IPS-20b (cell line): ENCODE measurements at regions not wholly inside any gene's neighbourhood (a gene's known extent, or its start where the extent isn't known, plus 50 kb on each side); places are given as distances from the start of the nearest gene placed in this dataset.

ENCODE experiments used
- H3K27ac ChIP-seq: one replicate; pipeline ENCODE4 v1.5.1; 2013; ENCODE audit warnings: low read length
- H3K27me3 ChIP-seq: 2 replicates; pipeline ENCODE4 v1.6.1; 2013; ENCODE audit warnings: mild to moderate bottlenecking, low read length, inconsistent platforms; ENCODE audit not compliant: insufficient read depth
- H3K36me3 ChIP-seq: 2 replicates; pipeline ENCODE4 v1.6.1; 2013; ENCODE audit warnings: low read depth, mild to moderate bottlenecking, inconsistent platforms, low read length, moderate library complexity; ENCODE audit not compliant: insufficient read depth
- H3K4me1 ChIP-seq: 2 replicates; pipeline ENCODE4 v1.6.1; 2013; ENCODE audit warnings: mild to moderate bottlenecking, control low read depth, inconsistent platforms, low read length, moderate library complexity; ENCODE audit not compliant: insufficient read depth
- H3K4me3 ChIP-seq: 2 replicates; pipeline ENCODE4 v1.5.1; 2013; ENCODE audit warnings: mild to moderate bottlenecking, low read length, inconsistent platforms
- H3K9ac ChIP-seq: 2 replicates; pipeline ENCODE4 v1.6.1; 2013; ENCODE audit warnings: low read depth, mild to moderate bottlenecking, inconsistent platforms, low read length, moderate library complexity
- H3K9me3 ChIP-seq: 2 replicates; pipeline ENCODE4 v1.6.1; 2013; ENCODE audit warnings: mild to moderate bottlenecking, low read depth, low read length, inconsistent platforms; ENCODE audit not compliant: insufficient read depth

GRCh38 chr12:92551210-92551609 lies 151.6 kb upstream of the PLEKHG7 start:
- H3K27me3 ChIP-seq: no peaks in the 10 kb centered on the region
- no peak overlapping the region for H3K27ac ChIP-seq
- no peaks in the 10 kb centered on the region for H3K9me3 ChIP-seq
- H3K4me1 ChIP-seq: 0 out of 2 replicates have a peak, but pooled peaks cover 1% of the 10 kb centered on the region
- H3K4me3 ChIP-seq: no peak overlapping the region
- H3K36me3 ChIP-seq: no peaks in the 10 kb centered on the region
- H3K9ac ChIP-seq: no peak overlapping the region

- H3K36me3 ChIP-seq: no peaks in the 10 kb centered on the region
- no peaks in the 10 kb centered on the region for H3K9me3 ChIP-seq
- H3K4me1 ChIP-seq: 0 out of 2 replicates have a peak, but pooled peaks cover 3% of the 10 kb centered on the region
- no peak overlapping the region for H3K9ac ChIP-seq
- no peak overlapping the region for H3K27ac ChIP-seq
- H3K27me3 ChIP-seq: no peaks in the 10 kb centered on the region
- H3K4me3 ChIP-seq: no peak overlapping the region
Observed at GRCh38 chr12:92550661-92551060, 152.1 kb upstream of the PLEKHG7 start.

- H3K4me1 ChIP-seq: 0 out of 2 replicates have a peak, but pooled peaks cover 3% of the 10 kb centered on the region
- H3K27ac ChIP-seq: no peak overlapping the region
Observed at GRCh38 chr12:92550254-92550653, 152.5 kb upstream of the PLEKHG7 start.

GRCh38 chr12:92549516-92549915 lies 153.3 kb upstream of the PLEKHG7 start:
- Histone ChIP-seq H3K4me1 (0 out of 2 replicates have a peak, but pooled peaks cover 3% of the 10 kb centered on the region), H3K9ac (no peak overlapping the region), H3K36me3 (no peaks in the 10 kb centered on the region), H3K4me3 (no peak overlapping the region), H3K27me3 (no peaks in the 10 kb centered on the region), H3K27ac (no peak overlapping the region), H3K9me3 (no peaks in the 10 kb centered on the region)

More at GRCh38 chr12:92550254-92550653, 152.5 kb upstream of the PLEKHG7 start:
- no peak overlapping the region for H3K4me3 ChIP-seq
- H3K36me3 ChIP-seq: no peaks in the 10 kb centered on the region
- H3K9ac ChIP-seq: no peak overlapping the region
- no peaks in the 10 kb centered on the region for H3K27me3 ChIP-seq
- no peaks in the 10 kb centered on the region for H3K9me3 ChIP-seq

- H3K4me3 ChIP-seq: no peak overlapping the region
- H3K9me3 ChIP-seq: no peaks in the 10 kb centered on the region
- H3K36me3 ChIP-seq: no peaks in the 10 kb centered on the region
- H3K27me3 ChIP-seq: no peaks in the 10 kb centered on the region
- no peak overlapping the region for H3K27ac ChIP-seq
- no peak overlapping the region for H3K9ac ChIP-seq
- H3K4me1 ChIP-seq: 0 out of 2 replicates have a peak, but pooled peaks cover 3% of the 10 kb centered on the region
Observed at GRCh38 chr12:92547906-92548305, 154.9 kb upstream of the PLEKHG7 start.

- no peak overlapping the region for H3K4me3 ChIP-seq
- no peaks in the 10 kb centered on the region for H3K9me3 ChIP-seq
- H3K27me3 ChIP-seq: no peaks in the 10 kb centered on the region
- no peak overlapping the region for H3K27ac ChIP-seq
- 0 out of 2 replicates have a peak, but pooled peaks cover 3% of the 10 kb centered on the region for H3K4me1 ChIP-seq
- H3K9ac ChIP-seq: no peak overlapping the region
- H3K36me3 ChIP-seq: no peaks in the 10 kb centered on the region
Observed at GRCh38 chr12:92547420-92547819, 155.4 kb upstream of the PLEKHG7 start.

- H3K9ac ChIP-seq: no peak overlapping the region
- H3K4me1 ChIP-seq: 0 out of 2 replicates have a peak, but pooled peaks cover 3% of the 10 kb centered on the region
- H3K9me3 ChIP-seq: no peaks in the 10 kb centered on the region
- H3K36me3 ChIP-seq: no peaks in the 10 kb centered on the region
- no peak overlapping the region for H3K4me3 ChIP-seq
- H3K27ac ChIP-seq: no peak overlapping the region
- no peaks in the 10 kb centered on the region for H3K27me3 ChIP-seq
Observed at GRCh38 chr12:92546635-92547348, 156.0 kb upstream of the PLEKHG7 start.

- Histone ChIP-seq H3K36me3 (no peaks in the 10 kb centered on the region), H3K4me3 (no peak overlapping the region), H3K27me3 (no peaks in the 10 kb centered on the region), H3K27ac (no peak overlapping the region), H3K9me3 (no peaks in the 10 kb centered on the region), H3K9ac (no peak overlapping the region), H3K4me1 (0 out of 2 replicates have a peak, but pooled peaks cover 3% of the 10 kb centered on the region)
Observed at GRCh38 chr12:92546259-92546634, 156.5 kb upstream of the PLEKHG7 start.

GRCh38 chr12:92544322-92544721 lies 158.5 kb upstream of the PLEKHG7 start:
- Histone ChIP-seq H3K27ac (no peak overlapping the region), H3K36me3 (no peaks in the 10 kb centered on the region), H3K9ac (no peak overlapping the region), H3K9me3 (no peaks in the 10 kb centered on the region), H3K4me3 (no peak overlapping the region), H3K27me3 (no peaks in the 10 kb centered on the region), H3K4me1 (peaks cover 3% of the 10 kb centered on the region; the same call in 1 of the 2 replicates)

GRCh38 chr12:92543840-92544239 lies 158.9 kb upstream of the PLEKHG7 start:
- no peaks in the 10 kb centered on the region for H3K36me3 ChIP-seq
- peaks cover 3% of the 10 kb centered on the region; the same call in 1 of the 2 replicates for H3K4me1 ChIP-seq
- H3K27me3 ChIP-seq: no peaks in the 10 kb centered on the region
- H3K27ac ChIP-seq: no peak overlapping the region
- no peak overlapping the region for H3K9ac ChIP-seq
- no peak overlapping the region for H3K4me3 ChIP-seq
- no peaks in the 10 kb centered on the region for H3K9me3 ChIP-seq

- Histone ChIP-seq H3K36me3 (no peaks in the 10 kb centered on the region), H3K4me1 (peaks cover 3% of the 10 kb centered on the region; the same call in 1 of the 2 replicates), H3K27ac (no peak overlapping the region), H3K27me3 (no peaks in the 10 kb centered on the region), H3K9ac (no peak overlapping the region), H3K9me3 (no peaks in the 10 kb centered on the region), H3K4me3 (no peak overlapping the region)
Observed at GRCh38 chr12:92543359-92543758, 159.4 kb upstream of the PLEKHG7 start.

GRCh38 chr12:92541731-92542130 lies 161.1 kb upstream of the PLEKHG7 start:
- no peaks in the 10 kb centered on the region for H3K36me3 ChIP-seq
- no peak overlapping the region for H3K9ac ChIP-seq
- H3K27ac ChIP-seq: no peak overlapping the region
- peaks cover 3% of the 10 kb centered on the region; the same call in 1 of the 2 replicates for H3K4me1 ChIP-seq
- no peak overlapping the region for H3K4me3 ChIP-seq
- H3K9me3 ChIP-seq: no peaks in the 10 kb centered on the region
- H3K27me3 ChIP-seq: no peaks in the 10 kb centered on the region
